PC-9 (cell line): ENCODE measurements at regions not wholly inside any gene's neighbourhood (a gene's known extent, or its start where the extent isn't known, plus 50 kb on each side); places are given as distances from the start of the nearest gene placed in this dataset.

ENCODE experiments used
- BruUV-seq: library from RNA; stranded (reverse); fragments of 400-500 nt; replicated peaks from 2 replicates; lab custom pipeline; 2021; lab: Mats Ljungman, UMichigan
- CTCF ChIA-PET: fragments of 300-600 bp; sonication (Branson Sonifier 250); formaldehyde crosslinking; loops from one replicate; lab custom pipeline; 2022; ENCODE audit warnings: antibody characterized with exemption; lab: Charles Lee
- POLR2A ChIA-PET: fragments of 300-600 bp; sonication (Branson Sonifier 250); formaldehyde crosslinking; loops from one replicate; lab custom pipeline; 2022; ENCODE audit warnings: antibody characterized with exemption; ENCODE audit not compliant: unreplicated experiment; lab: Charles Lee
- DNase-seq, 2 experiments: peaks; one replicate each; pipeline versions ENCODE4 v3.0.0 to v3.0.0-alpha.2; 2015 to 2022; ENCODE audit warnings: mixed read lengths in 1 of 2
- H2AFZ ChIP-seq: fragments of 200-600 bp; sonication (generic); 2 replicates; pipeline ENCODE4 v1.8.1; 2017; ENCODE audit warnings: antibody characterized with exemption
- H3F3A ChIP-seq: fragments of 200-600 bp; sonication (generic); 2 replicates; pipeline ENCODE4 v1.8.1; 2017; ENCODE audit warnings: antibody characterized with exemption, mild to moderate bottlenecking, low read depth; ENCODE audit not compliant: insufficient read depth
- H3K27ac ChIP-seq: fragments of 200-600 bp; sonication (generic); 2 replicates; pipeline ENCODE4 v1.6.1; 2016; ENCODE audit warnings: mixed run types
- H3K27me3 ChIP-seq: fragments of 200-600 bp; sonication (generic); 2 replicates; pipeline ENCODE4 v1.6.1; 2016; ENCODE audit warnings: low read depth, mixed run types; ENCODE audit not compliant: insufficient read depth
- H3K36me3 ChIP-seq: fragments of 200-600 bp; sonication (generic); 2 replicates; pipeline ENCODE4 v1.6.1; 2016; ENCODE audit warnings: low read depth, mixed run types
- H3K4me1 ChIP-seq: fragments of 200-600 bp; sonication (generic); replicated peaks from 2 replicates; pipeline ENCODE4 v1.6.1; 2016; ENCODE audit warnings: mixed run types; ENCODE audit not compliant: insufficient read depth
- H3K4me2 ChIP-seq: fragments of 200-600 bp; sonication (generic); 2 replicates; pipeline ENCODE4 v1.6.1; 2017; ENCODE audit warnings: mixed run types
- H3K4me3 ChIP-seq: fragments of 200-600 bp; sonication (generic); 2 replicates; pipeline ENCODE4 v1.6.1; 2016; ENCODE audit warnings: mixed run types
- H3K79me2 ChIP-seq: fragments of 200-600 bp; sonication (generic); 2 replicates; pipeline ENCODE4 v1.6.1; 2017; ENCODE audit warnings: low read depth, mixed run types
- H3K9me2 ChIP-seq: fragments of 200-600 bp; sonication (generic); 2 replicates; pipeline ENCODE4 v1.8.1; 2017; ENCODE audit warnings: mild to moderate bottlenecking; ENCODE audit not compliant: insufficient read depth
- H3K9me3 ChIP-seq: fragments of 200-600 bp; sonication (generic); 2 replicates; pipeline ENCODE4 v1.8.1; 2016; ENCODE audit warnings: low read depth; ENCODE audit not compliant: insufficient read depth
- H4K20me1 ChIP-seq: fragments of 200-600 bp; sonication (generic); 2 replicates; pipeline ENCODE4 v1.8.1; 2017; ENCODE audit not compliant: insufficient read depth
- EZH2 ChIP-seq: fragments of 200-600 bp; sonication (generic); IDR thresholded peaks from 2 replicates; pipeline ENCODE4 v1.8.0; 2017; ENCODE audit warnings: antibody characterized with exemption, low read depth
- intact Hi-C: fragments of 100-400 bp; cut with micrococcal nuclease; formaldehyde crosslinking; loops from one replicate; pipeline ENCODE4 v1.10.0; 2022; ENCODE audit not compliant: unreplicated experiment
- TF ChIP-seq, protein P1 (sequence below): fragments of 200-600 bp; sonication (generic); conservative IDR thresholded peaks from 2 replicates; pipeline ENCODE4 v1.6.1; 2017; ENCODE audit warnings: mixed run types, antibody characterized with exemption, mild to moderate bottlenecking, moderate library complexity

DNA sequence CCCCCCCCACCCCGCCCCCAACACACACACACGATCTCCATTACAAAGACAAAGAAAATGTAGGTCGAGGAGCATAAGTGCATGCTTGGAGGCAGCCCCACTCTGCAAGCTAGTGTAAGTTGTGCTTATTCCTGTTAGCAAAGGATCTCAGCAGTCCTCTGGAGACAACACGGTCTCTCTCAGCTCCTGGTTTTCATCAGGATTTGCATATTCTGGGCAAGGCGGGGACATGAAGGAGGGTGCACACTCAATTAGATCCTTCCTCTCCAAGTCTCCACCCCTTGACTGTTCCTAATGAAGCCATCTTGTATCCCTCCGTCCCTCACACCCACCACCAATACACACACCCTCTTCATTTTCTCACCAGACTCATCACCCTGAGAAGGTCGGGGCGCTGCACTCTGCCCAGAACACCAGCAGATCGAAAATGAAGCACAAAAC is 63.8 kb downstream of the MRPL46 start:
- no peaks in the 10 kb centered on the region for H3K4me1 ChIP-seq
- no peaks in the 10 kb centered on the region for H3F3A ChIP-seq
- BruUV-seq, result no TSS peak
- H3K79me2 ChIP-seq, result no peaks in the 10 kb centered on the region
- H2AFZ ChIP-seq, result no peak overlapping the region
- no peaks in the 10 kb centered on the region for H3K9me2 ChIP-seq
- no peaks in the 10 kb centered on the region for H3K36me3 ChIP-seq
- H3K4me3 ChIP-seq, result no peak overlapping the region
- no peak overlapping the region for H3K27ac ChIP-seq
- intact Hi-C loops, result no loop called here
- ChIA-PET CTCF (no interaction called here), POLR2A (no interaction called here)
- H4K20me1 ChIP-seq, result no peaks in the 10 kb centered on the region
- H3K9me3 ChIP-seq, result no peaks in the 10 kb centered on the region
- TF ChIP-seq, protein P1, sequence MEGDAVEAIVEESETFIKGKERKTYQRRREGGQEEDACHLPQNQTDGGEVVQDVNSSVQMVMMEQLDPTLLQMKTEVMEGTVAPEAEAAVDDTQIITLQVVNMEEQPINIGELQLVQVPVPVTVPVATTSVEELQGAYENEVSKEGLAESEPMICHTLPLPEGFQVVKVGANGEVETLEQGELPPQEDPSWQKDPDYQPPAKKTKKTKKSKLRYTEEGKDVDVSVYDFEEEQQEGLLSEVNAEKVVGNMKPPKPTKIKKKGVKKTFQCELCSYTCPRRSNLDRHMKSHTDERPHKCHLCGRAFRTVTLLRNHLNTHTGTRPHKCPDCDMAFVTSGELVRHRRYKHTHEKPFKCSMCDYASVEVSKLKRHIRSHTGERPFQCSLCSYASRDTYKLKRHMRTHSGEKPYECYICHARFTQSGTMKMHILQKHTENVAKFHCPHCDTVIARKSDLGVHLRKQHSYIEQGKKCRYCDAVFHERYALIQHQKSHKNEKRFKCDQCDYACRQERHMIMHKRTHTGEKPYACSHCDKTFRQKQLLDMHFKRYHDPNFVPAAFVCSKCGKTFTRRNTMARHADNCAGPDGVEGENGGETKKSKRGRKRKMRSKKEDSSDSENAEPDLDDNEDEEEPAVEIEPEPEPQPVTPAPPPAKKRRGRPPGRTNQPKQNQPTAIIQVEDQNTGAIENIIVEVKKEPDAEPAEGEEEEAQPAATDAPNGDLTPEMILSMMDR, result no peak
- no peak for TF ChIP-seq EZH2
- H3K4me2 ChIP-seq, result no peak overlapping the region
- peaks cover 62% of the 10 kb centered on the region for H3K27me3 ChIP-seq
- no peak for DNase-seq

DNA sequence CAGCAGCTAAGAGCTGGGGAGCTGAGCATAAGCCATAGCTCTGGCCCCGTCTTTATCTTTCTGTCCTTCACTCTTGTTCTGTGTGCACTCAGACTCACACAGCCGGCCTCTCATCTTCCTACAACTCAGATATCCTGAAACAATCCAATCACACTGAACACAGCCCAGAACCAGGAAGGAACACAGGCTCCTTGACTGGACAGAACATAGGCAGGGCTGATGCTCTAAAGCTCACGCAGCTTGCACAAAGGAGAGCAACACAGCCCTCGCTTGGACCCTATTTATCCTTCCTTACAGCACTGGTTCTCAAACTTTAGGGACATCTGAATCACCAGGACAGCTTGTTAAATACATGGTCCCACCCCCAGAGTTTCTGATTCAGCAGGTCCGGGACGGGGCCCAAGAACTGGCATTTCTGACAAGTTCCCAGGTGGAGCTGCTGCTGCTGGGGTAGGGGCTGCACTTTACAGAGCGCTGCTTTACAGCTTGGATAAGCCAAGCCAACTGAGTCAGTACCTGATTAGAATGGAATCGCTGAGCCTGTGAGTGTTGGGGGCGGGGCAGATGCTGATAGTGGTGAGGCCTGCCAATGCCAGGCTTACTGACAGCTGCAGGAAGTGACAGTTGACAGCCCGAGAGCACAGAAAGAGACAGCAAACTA is 65.1 kb downstream of the MRPL46 start:
- no peaks in the 10 kb centered on the region for H3K79me2 ChIP-seq
- no peaks in the 10 kb centered on the region for H3K4me1 ChIP-seq
- no peak overlapping the region for H3K27ac ChIP-seq
- H3K4me2 ChIP-seq, result no peak overlapping the region
- intact Hi-C loops, result no loop called here
- no peaks in the 10 kb centered on the region for H4K20me1 ChIP-seq
- ChIA-PET CTCF (interaction anchor here (0.6 kb wide), 1 partner anchor 1739 kb away, joined by 3 read pairs; no protein-coding TSS in a partner anchor), POLR2A (no interaction called here)
- no peak for DNase-seq
- H2AFZ ChIP-seq, result no peak overlapping the region
- no peaks in the 10 kb centered on the region for H3K36me3 ChIP-seq
- H3K9me2 ChIP-seq, result no peaks in the 10 kb centered on the region
- H3K4me3 ChIP-seq, result no peak overlapping the region
- TF ChIP-seq EZH2, result no peak
- TF ChIP-seq, protein P1, result no peak
- no TSS peak for BruUV-seq
- H3K27me3 ChIP-seq, result peaks cover 71% of the 10 kb centered on the region
- H3K9me3 ChIP-seq, result no peaks in the 10 kb centered on the region
- H3F3A ChIP-seq, result no peaks in the 10 kb centered on the region

DNA sequence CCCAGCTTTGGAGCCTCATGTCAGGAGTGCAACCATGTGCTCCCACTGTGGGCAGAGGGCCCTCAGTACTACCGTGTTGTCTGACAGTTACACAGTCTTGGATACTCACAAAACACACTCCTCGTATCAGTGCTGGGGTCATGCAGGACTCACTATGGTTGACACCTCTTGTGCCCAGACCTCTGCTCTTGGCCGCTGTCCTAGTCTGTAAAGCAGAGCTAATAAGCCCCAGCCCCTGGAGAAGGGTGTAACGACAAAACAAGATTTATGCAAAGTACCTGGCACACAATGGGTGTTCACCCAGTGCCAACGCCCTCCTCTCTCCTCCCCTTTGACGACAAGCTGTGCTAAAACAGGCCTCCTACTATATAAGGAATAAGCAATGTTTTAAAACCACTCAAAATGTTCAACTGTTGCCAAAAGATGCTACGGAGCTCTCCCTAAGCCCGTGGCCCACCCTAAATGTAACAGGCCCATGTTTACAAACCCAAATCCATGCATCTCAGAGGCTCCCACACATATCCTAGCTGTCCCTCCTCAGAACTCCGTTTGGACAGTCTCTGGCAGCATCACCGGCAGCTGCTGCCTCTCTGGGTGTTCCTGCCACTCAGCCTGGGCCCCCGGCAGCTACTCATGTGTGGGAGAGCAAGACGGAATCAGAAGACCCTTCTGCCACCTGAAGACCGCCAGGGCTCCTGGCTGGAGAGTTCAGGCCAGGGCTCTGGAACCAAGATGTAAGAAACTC is 65.8 kb downstream of the MRPL46 start:
- no peak overlapping the region for H3K4me3 ChIP-seq
- TF ChIP-seq, protein P1, result no peak
- no peak for TF ChIP-seq EZH2
- no peak for DNase-seq
- H3K27ac ChIP-seq, result no peak overlapping the region
- intact Hi-C loops, result no loop called here
- H4K20me1 ChIP-seq, result no peaks in the 10 kb centered on the region
- no TSS peak for BruUV-seq
- no peaks in the 10 kb centered on the region for H3K36me3 ChIP-seq
- no peaks in the 10 kb centered on the region for H3K4me1 ChIP-seq
- H3K9me2 ChIP-seq, result no peaks in the 10 kb centered on the region
- no peaks in the 10 kb centered on the region for H3F3A ChIP-seq
- no peaks in the 10 kb centered on the region for H3K79me2 ChIP-seq
- POLR2A ChIA-PET, result no interaction called here
- H2AFZ ChIP-seq, result no peak overlapping the region
- H3K9me3 ChIP-seq, result no peaks in the 10 kb centered on the region
- CTCF ChIA-PET, result interaction anchor here (0.6 kb wide), 1 partner anchor 1738 kb away, joined by 3 read pairs; no protein-coding TSS in a partner anchor
- H3K4me2 ChIP-seq, result no peak overlapping the region
- peaks cover 78% of the 10 kb centered on the region for H3K27me3 ChIP-seq
